SU-DHL-6 (cell line): ENCODE measurements at regions not wholly inside any gene's neighbourhood (a gene's known extent, or its start where the extent isn't known, plus 50 kb on each side); places are given as distances from the start of the nearest gene placed in this dataset.

Source experiments
- EZH2phosphoT487 ChIP-seq: fragments of 200-600 bp; sonication (generic), shearing (Covaris generic); conservative IDR thresholded peaks from 2 replicates; pipeline ENCODE4 v1.6.1; 2018; ENCODE audit warnings: mild to moderate bottlenecking, antibody characterized with exemption, low read length, moderate library complexity, mixed read lengths
- TF ChIP-seq, protein P1 (sequence below): fragments of 200-600 bp; sonication (generic); IDR thresholded peaks from one replicate; pipeline ENCODE4 v1.5.1; 2017; ENCODE audit warnings: antibody characterized with exemption, mild to moderate bottlenecking, low read length, moderate library complexity; ENCODE audit not compliant: insufficient read depth, poor library complexity, severe bottlenecking

- TF ChIP-seq, protein P1, sequence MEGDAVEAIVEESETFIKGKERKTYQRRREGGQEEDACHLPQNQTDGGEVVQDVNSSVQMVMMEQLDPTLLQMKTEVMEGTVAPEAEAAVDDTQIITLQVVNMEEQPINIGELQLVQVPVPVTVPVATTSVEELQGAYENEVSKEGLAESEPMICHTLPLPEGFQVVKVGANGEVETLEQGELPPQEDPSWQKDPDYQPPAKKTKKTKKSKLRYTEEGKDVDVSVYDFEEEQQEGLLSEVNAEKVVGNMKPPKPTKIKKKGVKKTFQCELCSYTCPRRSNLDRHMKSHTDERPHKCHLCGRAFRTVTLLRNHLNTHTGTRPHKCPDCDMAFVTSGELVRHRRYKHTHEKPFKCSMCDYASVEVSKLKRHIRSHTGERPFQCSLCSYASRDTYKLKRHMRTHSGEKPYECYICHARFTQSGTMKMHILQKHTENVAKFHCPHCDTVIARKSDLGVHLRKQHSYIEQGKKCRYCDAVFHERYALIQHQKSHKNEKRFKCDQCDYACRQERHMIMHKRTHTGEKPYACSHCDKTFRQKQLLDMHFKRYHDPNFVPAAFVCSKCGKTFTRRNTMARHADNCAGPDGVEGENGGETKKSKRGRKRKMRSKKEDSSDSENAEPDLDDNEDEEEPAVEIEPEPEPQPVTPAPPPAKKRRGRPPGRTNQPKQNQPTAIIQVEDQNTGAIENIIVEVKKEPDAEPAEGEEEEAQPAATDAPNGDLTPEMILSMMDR, result no peak
- TF ChIP-seq EZH2phosphoT487, result no peak
Measured at GRCh38 chr10:3662775-3663174, 122.2 kb downstream of the KLF6 start.
